ENCODE measurements at regions not wholly inside any gene's neighbourhood (a gene's known extent, or its start where the extent isn't known, plus 50 kb on each side); places are given as distances from the start of the nearest gene placed in this dataset.

GRCh38 chr18:46362533-46362932 is 258.3 kb downstream of the HAUS1 start:
- TF ChIP-seq KDM5A (IDR thresholded peaks at IDR 0.05; ENCODE audit: low read length) (no peak), RAD21 (IDR thresholded peaks at IDR 0.05 in 1 of 2, conservative IDR thresholded peaks at IDR 0.05 in 1 of 2; ENCODE audit: low read depth in 2 of 2, low read length in 2 of 2) (no peak), CEBPB (IDR thresholded peaks at IDR 0.05; ENCODE audit: low read depth, low read length) (no peak), CTCF (IDR thresholded peaks at IDR 0.05; ENCODE audit: control extremely low read depth in 1 of 3, insufficient read depth in 1 of 3, low read depth in 1 of 3, low read length in 3 of 3) (no peak), YY1 (IDR thresholded peaks at IDR 0.05; ENCODE audit: low read depth, low read length) (no peak), SRF (IDR thresholded peaks at IDR 0.05; ENCODE audit: low read depth, low read length) (no peak), FOSL1 (IDR thresholded peaks at IDR 0.05; ENCODE audit: insufficient read depth, low read depth, low read length) (no peak), POLR2AphosphoS5 (IDR thresholded peaks at IDR 0.05; ENCODE audit: low read depth, low read length) (no peak)

Data from H1 (cell line).